ENCODE measurements at regions not wholly inside any gene's neighbourhood (a gene's known extent, or its start where the extent isn't known, plus 50 kb on each side); places are given as distances from the start of the nearest gene placed in this dataset.

DNA sequence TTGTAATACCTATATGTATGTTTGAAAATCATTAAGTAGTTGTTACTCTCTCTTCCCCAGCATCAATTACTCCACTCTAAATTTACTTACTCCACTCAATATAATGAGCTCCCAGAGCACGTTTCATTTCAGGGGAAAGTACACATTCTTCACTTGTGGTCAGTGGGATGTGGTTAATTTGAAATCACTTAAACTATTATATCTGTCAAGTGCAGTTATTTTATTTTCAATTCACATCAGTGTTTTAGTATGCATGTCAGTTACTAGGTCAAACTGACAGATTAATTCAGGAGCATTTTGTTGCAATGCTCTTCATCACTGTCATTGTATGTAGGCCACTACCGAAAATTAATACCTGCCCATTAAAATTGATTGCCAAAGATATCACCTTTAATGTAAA, 376.1 kb downstream of the ZIC4 start:
- no peak for DNase-seq

DNA sequence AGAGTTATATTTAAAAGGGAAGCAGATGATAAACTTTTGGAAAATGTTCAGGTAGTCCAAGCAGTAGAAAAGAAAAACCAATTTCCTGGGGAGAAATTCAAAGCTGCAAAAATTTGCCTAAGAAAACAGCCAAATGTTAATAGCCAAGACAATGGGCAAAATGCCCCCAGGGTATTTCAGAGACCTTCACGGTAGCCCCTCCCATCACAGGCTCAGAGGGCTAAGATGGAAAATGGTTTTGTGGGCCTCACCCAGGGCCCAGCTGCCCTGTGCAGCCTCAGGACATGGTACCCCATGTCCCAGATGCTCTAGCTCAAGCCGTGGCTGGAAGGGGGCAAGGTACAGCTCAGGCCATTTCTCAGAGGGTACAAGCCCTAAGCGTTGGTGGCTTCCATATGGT, 391.0 kb downstream of the ZIC4 start:
- DNase-seq, result no peak

- no peak for DNase-seq
Observed at GRCh38 chr3:147008886-147009285, 397.5 kb downstream of the ZIC4 start.

GRCh38 chr3:147008458-147008857, 397.9 kb downstream of the ZIC4 start:
- DNase-seq, result no peak

GRCh38 chr3:147007736-147008245, 398.6 kb downstream of the ZIC4 start:
- DNase-seq, result no peak

- DNase-seq, result no peak
Observed at GRCh38 chr3:147002721-147003120, 397.6 kb upstream of the PLSCR5 start.

GRCh38 chr3:147000274-147000673, 395.1 kb upstream of the PLSCR5 start:
- no peak for DNase-seq

DNA sequence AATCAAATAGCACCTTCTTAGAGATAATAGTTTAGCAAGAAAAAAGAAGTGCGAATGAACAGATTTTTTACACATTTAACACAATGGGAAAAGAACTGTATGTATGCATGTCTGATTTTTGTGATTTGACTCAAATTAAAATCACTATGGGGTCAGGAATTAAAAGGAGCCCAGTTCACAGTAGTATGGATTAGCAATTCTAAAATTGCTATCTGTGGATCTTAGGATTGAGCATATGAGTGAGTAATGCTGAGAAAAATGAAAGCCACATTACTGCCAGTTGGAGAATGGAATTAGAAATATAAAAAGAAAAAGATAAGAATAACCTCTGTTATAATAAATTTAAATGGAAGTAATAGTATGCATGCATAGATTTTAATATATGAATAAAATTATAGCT, 386.8 kb upstream of the PLSCR5 start:
- no peak for DNase-seq

GRCh38 chr3:146975476-146975875, 370.3 kb upstream of the PLSCR5 start:
- no peak for DNase-seq

DNA sequence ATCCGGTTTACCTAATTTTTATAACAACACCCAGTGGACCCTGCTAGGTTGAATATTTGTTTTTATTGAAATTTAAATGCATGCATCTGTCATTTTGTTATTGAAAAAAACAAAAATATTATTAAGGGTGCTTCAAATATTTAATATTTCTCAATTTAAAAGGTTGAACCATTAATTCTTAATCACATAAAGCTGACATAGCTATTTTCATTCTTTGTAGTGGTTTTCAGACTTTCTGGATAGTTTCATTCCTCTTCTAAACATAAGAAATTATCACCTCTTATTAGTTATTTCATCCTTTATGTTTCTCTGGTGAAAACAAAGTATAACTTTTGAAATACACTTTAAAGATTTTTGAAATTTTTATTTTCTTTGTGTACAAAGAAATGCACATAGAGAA, 369.9 kb upstream of the PLSCR5 start:
- DNase-seq, result no peak

GRCh38 chr3:146974001-146974400, 368.9 kb upstream of the PLSCR5 start:
- no peak for DNase-seq

DNA sequence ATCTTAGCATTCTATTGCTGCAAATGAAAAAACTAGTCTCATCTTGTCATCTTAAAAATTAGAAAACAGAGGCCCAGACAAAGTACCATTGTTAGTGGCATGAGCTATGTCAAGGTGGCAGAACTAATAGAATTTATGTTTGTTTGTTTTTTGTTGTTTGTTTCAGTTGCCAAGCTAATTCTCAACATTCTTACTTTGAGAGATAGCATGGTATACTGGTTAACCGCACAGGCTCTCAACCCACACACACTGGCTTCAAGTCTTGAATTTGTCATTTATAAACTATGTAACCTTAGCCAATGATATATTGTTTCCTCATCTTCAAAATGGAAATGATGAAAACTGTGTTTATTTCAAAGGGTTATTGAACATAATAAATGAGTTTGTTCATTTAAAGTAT, 367.6 kb upstream of the PLSCR5 start:
- DNase-seq, result no peak

DNA sequence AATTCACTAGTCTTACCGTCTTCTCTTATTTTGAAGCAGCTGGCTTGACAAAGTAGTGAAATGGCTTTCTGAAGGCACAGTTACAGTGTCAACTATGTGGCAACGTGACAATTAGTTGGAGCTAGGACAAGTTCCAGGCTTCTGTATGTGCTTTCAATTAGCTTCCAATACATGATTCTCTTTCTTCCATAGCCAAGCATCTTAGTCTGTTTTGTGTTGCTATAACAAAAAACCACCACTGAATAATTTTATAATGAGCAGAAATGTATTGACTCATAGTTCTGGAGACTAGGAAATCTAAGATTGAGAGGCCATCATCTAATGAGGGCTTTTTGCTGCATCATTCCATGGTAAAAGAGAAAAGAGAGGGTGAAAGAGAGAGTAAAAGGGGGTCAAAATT, 365.1 kb upstream of the PLSCR5 start:
- no peak for DNase-seq

- no peak for DNase-seq
Observed at GRCh38 chr3:146969356-146969755, 364.2 kb upstream of the PLSCR5 start.

DNA sequence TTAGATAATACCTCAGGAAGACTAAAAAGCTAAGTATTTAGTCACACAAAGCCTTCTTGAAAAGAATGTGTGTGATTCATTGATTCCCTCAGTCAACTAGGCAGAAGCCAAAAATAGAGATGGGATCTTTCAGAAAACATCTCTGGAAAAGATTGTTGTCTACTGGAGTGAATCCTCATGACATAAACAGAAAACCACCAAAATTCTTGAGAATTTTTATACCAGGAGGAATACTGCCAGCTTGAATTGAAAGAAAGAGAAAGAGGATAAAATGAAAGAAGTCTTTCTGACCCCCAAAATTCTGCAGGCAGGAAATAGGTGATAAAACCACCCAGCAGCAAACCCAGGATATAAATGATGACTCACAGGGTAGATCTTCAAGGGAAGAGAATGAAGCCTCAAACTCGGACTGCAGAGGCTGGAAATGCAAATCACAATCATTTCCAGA, 363.1 kb upstream of the PLSCR5 start:
- DNase-seq, result no peak

DNA sequence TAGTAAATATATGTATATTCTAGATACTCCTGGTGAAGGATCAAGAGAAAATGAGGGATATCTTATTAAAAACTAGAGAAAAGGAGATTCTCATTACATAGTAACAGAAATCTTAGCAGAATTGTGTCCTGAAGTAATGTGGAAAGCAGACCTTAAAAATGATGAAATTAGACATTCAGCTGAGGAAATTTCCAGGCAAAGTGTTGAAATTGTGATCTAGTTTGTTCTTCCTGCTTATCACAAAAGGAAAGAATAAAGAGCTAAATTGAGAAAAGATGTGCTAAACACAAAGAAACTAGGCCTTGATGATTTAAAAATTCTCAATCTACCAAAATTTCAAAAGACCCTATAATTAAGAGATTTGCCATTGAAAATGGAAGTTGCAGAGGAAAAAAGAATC, 362.6 kb upstream of the PLSCR5 start:
- no peak for DNase-seq

GRCh38 chr3:146966124-146966523, 361.0 kb upstream of the PLSCR5 start:
- no peak for DNase-seq

DNA sequence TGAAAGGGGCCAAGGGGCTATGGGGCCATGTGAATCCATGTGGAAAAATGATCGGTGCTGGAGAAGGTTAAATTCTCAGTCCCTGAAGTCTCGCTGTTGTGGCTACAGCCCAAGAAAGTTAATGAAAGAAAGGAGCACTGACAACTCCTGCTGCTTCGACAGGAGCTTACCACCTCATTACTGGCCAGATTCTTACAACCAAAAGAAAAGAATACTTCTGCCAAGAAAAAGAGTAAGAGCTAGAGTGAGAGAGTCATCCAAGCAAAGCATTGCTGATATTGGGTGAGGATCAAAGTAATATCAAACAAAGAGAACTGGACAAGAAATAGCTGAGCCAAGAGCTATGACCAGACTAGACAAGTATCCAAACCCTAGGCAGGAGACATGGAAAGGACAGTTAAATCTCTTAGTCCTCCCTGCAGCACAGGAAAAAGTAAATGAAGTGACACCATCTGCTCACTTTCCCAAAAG, 348.4 kb upstream of the PLSCR5 start:
- no peak for DNase-seq

DNA sequence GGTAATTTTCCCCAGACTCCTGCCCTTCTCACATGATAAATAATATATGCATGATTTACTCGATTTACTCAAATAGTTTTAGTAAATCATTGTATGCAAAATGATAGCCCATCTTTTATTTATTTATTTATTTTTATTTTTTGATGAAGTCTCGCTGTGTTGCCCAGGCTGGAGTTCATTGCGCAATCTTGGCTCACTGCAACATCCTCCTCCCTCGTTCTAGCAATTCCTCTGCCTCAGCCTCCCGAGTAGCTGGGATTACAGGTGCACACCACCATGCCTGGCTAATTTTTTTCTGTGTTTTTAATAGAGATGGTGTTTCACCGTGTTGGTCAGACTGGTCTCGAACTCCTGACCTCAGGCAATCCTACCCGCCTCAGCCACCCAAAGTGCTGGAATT, 343.8 kb upstream of the PLSCR5 start:
- DNase-seq, result no peak

DNA sequence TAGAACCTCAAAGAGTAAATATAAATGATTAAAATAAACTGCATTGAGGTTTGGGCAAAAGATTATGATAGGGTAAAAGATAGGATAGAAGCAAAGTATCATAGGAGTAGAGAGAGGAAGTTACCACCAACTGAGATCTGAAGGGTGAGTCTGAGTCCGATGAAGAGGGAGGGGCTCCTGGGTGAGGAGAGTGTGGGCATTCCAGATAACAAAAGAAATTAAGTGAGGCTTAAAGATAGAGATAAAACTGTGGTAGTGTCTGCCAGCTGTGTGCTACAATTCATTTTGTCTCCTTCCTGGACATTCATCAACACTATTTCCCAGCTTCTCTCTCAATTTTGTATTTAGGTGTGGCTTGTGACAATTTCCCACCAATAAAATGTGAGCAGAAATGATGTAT, 343.0 kb upstream of the PLSCR5 start:
- no peak for DNase-seq

DNA sequence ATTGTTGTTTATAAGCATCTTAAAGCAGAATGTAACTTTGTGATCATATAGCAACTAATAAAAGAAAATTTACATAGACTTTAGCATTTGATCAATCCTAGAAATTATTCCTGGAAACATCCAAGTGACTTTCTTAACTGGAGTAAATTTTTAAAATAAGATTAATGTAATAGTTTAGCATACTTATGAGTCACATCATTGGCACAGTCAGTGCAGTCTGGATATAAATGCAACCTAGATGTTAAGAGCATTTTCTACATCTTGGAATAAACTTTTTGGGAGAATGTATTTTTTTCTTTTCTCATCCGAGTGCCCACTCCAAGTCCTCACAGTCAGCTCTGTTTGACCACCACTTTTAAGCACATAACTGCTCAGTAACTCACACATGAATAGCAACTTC, 324.6 kb upstream of the PLSCR5 start:
- no peak for DNase-seq

DNA sequence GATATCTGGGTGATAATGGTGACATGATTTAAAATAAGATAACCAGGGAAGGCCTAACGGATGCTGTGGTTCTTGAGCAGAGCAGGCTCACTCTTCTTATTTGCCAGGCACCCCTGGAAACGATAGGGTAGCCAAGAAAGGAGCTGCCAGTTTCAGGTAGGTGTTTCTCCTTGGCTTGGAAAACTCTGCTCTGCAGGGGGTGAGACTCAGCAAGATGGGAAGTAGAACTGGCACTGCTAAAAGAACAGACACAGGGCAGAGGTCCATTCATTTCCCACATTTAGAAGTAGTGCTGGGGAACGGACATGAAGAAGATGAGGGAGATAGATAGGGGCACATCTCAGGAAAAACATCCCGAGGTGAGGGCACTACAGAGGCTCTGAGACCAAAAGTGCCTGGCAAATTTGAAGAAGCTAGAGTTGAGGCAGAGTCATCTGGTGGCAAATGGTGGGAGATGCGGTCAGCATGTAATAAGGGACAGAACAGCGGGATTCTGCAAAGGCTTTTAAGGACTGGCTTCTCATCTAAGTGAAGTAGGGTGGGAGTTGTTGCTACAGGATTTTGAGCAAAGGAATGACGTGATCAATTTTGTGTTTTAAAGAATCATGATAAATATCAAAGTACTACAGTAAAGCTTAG, 323.4 kb upstream of the PLSCR5 start:
- no peak for DNase-seq

DNA sequence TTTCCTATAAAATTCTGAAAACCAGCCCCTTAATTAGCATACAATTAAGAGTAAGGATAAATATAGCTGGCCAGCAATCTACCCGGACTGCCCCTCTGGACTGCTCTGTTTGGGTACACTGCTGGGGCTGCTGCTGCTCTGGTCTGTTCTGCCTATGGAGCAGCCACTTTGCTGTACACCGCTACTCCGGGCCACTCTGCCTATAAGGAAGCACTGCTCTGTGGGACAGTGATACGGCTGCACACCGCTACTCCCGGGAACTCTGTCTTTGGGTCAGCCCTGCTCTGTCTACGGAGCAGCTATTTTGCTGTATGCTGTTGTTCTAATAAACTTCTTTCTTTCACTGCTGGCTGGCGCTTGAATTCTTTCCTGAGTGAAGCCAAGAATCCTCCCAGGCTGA, 316.5 kb upstream of the PLSCR5 start:
- no peak for DNase-seq

DNA sequence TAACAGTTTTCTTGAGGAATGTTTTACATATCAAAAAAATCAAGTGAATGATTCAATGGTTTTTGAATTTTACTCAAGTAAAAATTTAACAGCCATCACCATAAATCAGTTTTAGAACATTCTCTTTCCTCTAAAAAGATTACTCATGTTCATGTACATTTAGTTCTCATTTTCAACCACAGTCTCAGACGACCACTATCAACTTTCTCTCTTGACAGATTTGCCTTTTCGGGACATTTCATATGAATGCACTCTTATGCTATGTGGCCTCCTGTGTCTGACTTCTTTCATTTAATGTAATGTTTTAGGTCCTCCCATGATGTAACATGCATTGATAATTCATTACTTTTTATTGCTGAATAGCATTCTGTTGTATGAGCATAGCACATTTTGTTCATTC, 309.3 kb upstream of the PLSCR5 start:
- no peak for DNase-seq

Measured in hypothalamus (tissue), 51 donors.